GM21737 (cell line): ENCODE measurements at regions not wholly inside any gene's neighbourhood (a gene's known extent, or its start where the extent isn't known, plus 50 kb on each side); places are given as distances from the start of the nearest gene placed in this dataset.

Source experiments
- ATAC-seq: cut with Tn5 transposase; IDR thresholded peaks from one replicate; pipeline ENCODE4 v1.9.1; 2021; ENCODE audit warnings: mild to moderate bottlenecking, moderate library complexity; ENCODE audit not compliant: unreplicated experiment

GRCh38 chr2:35391736-35392442, 963.7 kb upstream of the CRIM1 start:
- ATAC-seq: no peak

GRCh38 chr2:35378791-35379190, 976.8 kb upstream of the CRIM1 start:
- ATAC-seq: no peak

GRCh38 chr2:35374845-35375244, 980.7 kb upstream of the CRIM1 start:
- no peak for ATAC-seq

- ATAC-seq: no peak
Measured at GRCh38 chr2:35365859-35366258, 989.7 kb upstream of the CRIM1 start.

- ATAC-seq: no peak
Measured at GRCh38 chr2:35356332-35356731, 999.2 kb upstream of the CRIM1 start.

- ATAC-seq: no peak
Measured at GRCh38 chr2:35355056-35355455, 1000.5 kb upstream of the CRIM1 start.

- ATAC-seq: no peak
Measured at GRCh38 chr2:35347561-35347960, 1008.0 kb upstream of the CRIM1 start.

GRCh38 chr2:35343135-35343534, 1012.4 kb upstream of the CRIM1 start:
- no peak for ATAC-seq

GRCh38 chr2:35339211-35339610, 1016.4 kb upstream of the CRIM1 start:
- no peak for ATAC-seq

GRCh38 chr2:35337922-35338321, 1017.7 kb upstream of the CRIM1 start:
- no peak for ATAC-seq

GRCh38 chr2:35314049-35314448, 1041.5 kb upstream of the CRIM1 start:
- ATAC-seq: no peak

GRCh38 chr2:35301369-35301768, 1054.2 kb upstream of the CRIM1 start:
- ATAC-seq: no peak

- no peak for ATAC-seq
Measured at GRCh38 chr2:35298493-35298892, 1057.1 kb upstream of the CRIM1 start.

GRCh38 chr2:35297403-35297802, 1058.2 kb upstream of the CRIM1 start:
- ATAC-seq: no peak

GRCh38 chr2:35294636-35295263, 1060.8 kb upstream of the CRIM1 start:
- ATAC-seq: no peak

- no peak for ATAC-seq
Measured at GRCh38 chr2:35293261-35293660, 1062.3 kb upstream of the CRIM1 start.

- no peak for ATAC-seq
Measured at GRCh38 chr2:35292199-35292598, 1063.4 kb upstream of the CRIM1 start.

GRCh38 chr2:35281702-35282101, 1073.9 kb upstream of the CRIM1 start:
- no peak for ATAC-seq

- ATAC-seq: no peak
Measured at GRCh38 chr2:35255826-35256225, 1099.8 kb upstream of the CRIM1 start.

GRCh38 chr2:35251156-35251555, 1104.4 kb upstream of the CRIM1 start:
- ATAC-seq: no peak

- no peak for ATAC-seq
Measured at GRCh38 chr2:35246702-35247101, 1108.9 kb upstream of the CRIM1 start.

- ATAC-seq: no peak
Measured at GRCh38 chr2:35228584-35228983, 1127.0 kb upstream of the CRIM1 start.

GRCh38 chr2:35220461-35220860, 1135.1 kb upstream of the CRIM1 start:
- no peak for ATAC-seq
